ENCODE measurements at regions not wholly inside any gene's neighbourhood (a gene's known extent, or its start where the extent isn't known, plus 50 kb on each side); places are given as distances from the start of the nearest gene placed in this dataset.

DNA sequence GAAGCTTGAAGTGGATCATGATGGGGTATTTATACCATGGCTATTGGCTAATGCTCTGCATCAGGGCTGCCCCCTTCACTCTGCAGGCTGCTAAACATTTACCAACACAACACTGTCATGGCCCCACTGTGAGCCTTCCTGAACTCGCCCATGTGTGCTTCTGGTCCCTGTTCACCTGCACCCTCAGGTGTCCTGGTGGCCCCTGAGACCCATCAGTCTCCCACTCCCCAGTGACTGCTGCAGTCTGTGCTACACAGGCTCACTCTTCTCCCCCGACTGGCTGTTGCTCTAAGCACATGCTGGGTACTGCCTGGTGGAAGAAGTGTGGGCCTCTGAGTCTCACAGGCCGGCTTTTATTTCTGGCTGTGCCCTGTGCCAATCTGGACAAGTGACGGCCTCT is 183.0 kb upstream of the HS6ST1 start:
- Mint-ChIP-seq H3K9me3 (no peaks in the 10 kb centered on the region), H3K4me1 (peaks cover 2% of the 10 kb centered on the region), H3K4me3 (no peak overlapping the region), H3K27me3 (ENCODE audit: low read depth) (no peaks in the 10 kb centered on the region), H3K36me3 (no peaks in the 10 kb centered on the region), H3K27ac (no peak overlapping the region)
- POLR2A ChIA-PET: no interaction called here
- CTCF ChIA-PET: interaction anchor here (0.6 kb wide), 1 partner anchor 9 kb away, joined by 6 read pairs; no protein-coding TSS in a partner anchor
- ATAC-seq (no peak), DNase-seq (ENCODE audit: low spot score) (no peak)
- no peak for TF ChIP-seq NFE2L1 (CRISPR knock-in tag; IDR thresholded peaks at IDR 0.05)
- TF ChIP-seq, protein P1, sequence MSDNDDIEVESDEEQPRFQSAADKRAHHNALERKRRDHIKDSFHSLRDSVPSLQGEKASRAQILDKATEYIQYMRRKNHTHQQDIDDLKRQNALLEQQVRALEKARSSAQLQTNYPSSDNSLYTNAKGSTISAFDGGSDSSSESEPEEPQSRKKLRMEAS (CRISPR knock-in tag; IDR thresholded peaks at IDR 0.05): no peak
- TF ChIP-seq NFATC4 (CRISPR knock-in tag; IDR thresholded peaks at IDR 0.05): no peak
- TF ChIP-seq FOXJ3 (CRISPR knock-in tag; IDR thresholded peaks at IDR 0.05; ENCODE audit: borderline replicate concordance): no peak
- TF ChIP-seq AFF4 (CRISPR knock-in tag; IDR thresholded peaks at IDR 0.05; ENCODE audit: borderline replicate concordance): no peak
- no peak for TF ChIP-seq RELA (CRISPR knock-in tag; IDR thresholded peaks at IDR 0.05; ENCODE audit: borderline replicate concordance)
- TF ChIP-seq, protein P2, sequence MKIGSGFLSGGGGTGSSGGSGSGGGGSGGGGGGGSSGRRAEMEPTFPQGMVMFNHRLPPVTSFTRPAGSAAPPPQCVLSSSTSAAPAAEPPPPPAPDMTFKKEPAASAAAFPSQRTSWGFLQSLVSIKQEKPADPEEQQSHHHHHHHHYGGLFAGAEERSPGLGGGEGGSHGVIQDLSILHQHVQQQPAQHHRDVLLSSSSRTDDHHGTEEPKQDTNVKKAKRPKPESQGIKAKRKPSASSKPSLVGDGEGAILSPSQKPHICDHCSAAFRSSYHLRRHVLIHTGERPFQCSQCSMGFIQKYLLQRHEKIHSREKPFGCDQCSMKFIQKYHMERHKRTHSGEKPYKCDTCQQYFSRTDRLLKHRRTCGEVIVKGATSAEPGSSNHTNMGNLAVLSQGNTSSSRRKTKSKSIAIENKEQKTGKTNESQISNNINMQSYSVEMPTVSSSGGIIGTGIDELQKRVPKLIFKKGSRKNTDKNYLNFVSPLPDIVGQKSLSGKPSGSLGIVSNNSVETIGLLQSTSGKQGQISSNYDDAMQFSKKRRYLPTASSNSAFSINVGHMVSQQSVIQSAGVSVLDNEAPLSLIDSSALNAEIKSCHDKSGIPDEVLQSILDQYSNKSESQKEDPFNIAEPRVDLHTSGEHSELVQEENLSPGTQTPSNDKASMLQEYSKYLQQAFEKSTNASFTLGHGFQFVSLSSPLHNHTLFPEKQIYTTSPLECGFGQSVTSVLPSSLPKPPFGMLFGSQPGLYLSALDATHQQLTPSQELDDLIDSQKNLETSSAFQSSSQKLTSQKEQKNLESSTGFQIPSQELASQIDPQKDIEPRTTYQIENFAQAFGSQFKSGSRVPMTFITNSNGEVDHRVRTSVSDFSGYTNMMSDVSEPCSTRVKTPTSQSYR (CRISPR knock-in tag; IDR thresholded peaks at IDR 0.05): no peak
- no peak for TF ChIP-seq MXD4 (CRISPR knock-in tag; IDR thresholded peaks at IDR 0.05; ENCODE audit: borderline replicate concordance)

GRCh38 chr2:128502200-128502599 is 183.5 kb upstream of the HS6ST1 start:
- no peaks in the 10 kb centered on the region for H3K27me3 Mint-ChIP-seq (ENCODE audit: low read depth)
- POLR2A ChIA-PET: no interaction called here
- H3K4me1 Mint-ChIP-seq: no peaks in the 10 kb centered on the region
- DNase-seq (ENCODE audit: low spot score): no peak
- ATAC-seq: no peak
- CTCF ChIA-PET: no interaction called here
- H3K4me3 Mint-ChIP-seq: no peak overlapping the region
- no peak overlapping the region for H3K27ac Mint-ChIP-seq
- H3K9me3 Mint-ChIP-seq: no peaks in the 10 kb centered on the region
- no peaks in the 10 kb centered on the region for H3K36me3 Mint-ChIP-seq
- TF ChIP-seq ZNF317 (CRISPR knock-in tag; IDR thresholded peaks at IDR 0.05; ENCODE audit: borderline replicate concordance, low read depth) (no peak), CREB1 (CRISPR knock-in tag; IDR thresholded peaks at IDR 0.05) (no peak), ZBTB43 (CRISPR knock-in tag; IDR thresholded peaks at IDR 0.05) (no peak), ATF1 (CRISPR knock-in tag; IDR thresholded peaks at IDR 0.05) (no peak), SMAD4 (CRISPR knock-in tag; IDR thresholded peaks at IDR 0.05) (no peak), SP1 (CRISPR knock-in tag; conservative IDR thresholded peaks at IDR 0.05) (no peak), NR2C2 (CRISPR knock-in tag; IDR thresholded peaks at IDR 0.05) (no peak), ZBTB21 (CRISPR knock-in tag; IDR thresholded peaks at IDR 0.05; ENCODE audit: borderline replicate concordance) (no peak), ZNF232 (CRISPR knock-in tag; IDR thresholded peaks at IDR 0.05) (no peak), HMGXB4 (CRISPR knock-in tag; IDR thresholded peaks at IDR 0.05) (no peak), ZNF263 (CRISPR knock-in tag; IDR thresholded peaks at IDR 0.05; ENCODE audit: low read depth) (no peak), JUN (CRISPR knock-in tag; IDR thresholded peaks at IDR 0.05) (no peak)
- TF ChIP-seq, protein P3, sequence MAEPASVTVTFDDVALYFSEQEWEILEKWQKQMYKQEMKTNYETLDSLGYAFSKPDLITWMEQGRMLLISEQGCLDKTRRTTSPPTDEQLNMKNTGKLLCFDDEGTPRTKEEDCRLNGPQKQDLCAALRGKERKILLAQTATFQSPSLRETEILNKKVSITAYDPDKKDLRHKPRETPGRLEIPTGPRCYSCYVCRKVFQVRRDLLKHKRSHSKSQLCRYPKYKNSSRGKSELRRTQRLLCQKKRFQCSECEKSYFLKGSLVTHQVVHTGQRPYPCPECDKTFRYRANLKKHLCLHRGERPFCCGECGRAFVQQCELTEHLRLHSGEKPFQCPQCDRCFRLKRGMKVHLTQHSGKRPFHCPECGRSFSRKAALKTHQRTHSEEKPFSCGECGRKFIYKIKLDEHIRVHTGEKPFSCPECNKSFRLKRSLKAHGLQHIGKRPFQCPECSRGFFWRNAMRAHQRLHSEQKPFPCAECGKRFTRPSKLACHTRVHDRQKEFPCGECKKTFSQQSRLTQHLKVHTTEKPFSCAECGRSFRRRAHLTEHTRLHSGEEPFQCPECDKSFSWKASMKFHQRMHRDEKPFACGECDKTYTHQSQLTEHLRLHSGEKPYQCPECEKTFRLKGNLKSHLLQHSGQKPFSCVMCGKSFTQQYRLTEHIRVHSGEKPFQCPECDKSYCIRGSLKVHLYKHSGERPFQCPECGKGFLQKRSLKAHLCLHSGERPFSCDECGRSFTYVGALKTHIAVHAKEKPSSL (CRISPR knock-in tag; conservative IDR thresholded peaks at IDR 0.05): no peak
